ENCODE measurements at regions not wholly inside any gene's neighbourhood (a gene's known extent, or its start where the extent isn't known, plus 50 kb on each side); places are given as distances from the start of the nearest gene placed in this dataset.

GRCh38 chr5:13045897-13046551 lies 898.5 kb downstream of the DNAH5 start:
- DNase-seq: no peak
- Histone ChIP-seq H3K27me3 (no peaks in the 10 kb centered on the region), H3K36me3 (no peaks in the 10 kb centered on the region), H3K27ac (no peak overlapping the region), H3K9me3 (no peaks in the 10 kb centered on the region), H3K4me3 (no peak overlapping the region), H3K4me1 (ENCODE audit: insufficient read depth) (no peaks in the 10 kb centered on the region)
- intact Hi-C loops (cut with DNase I): no loop called here
- no peak for TF ChIP-seq POLR2A (IDR thresholded peaks at IDR 0.05)
- no peak for TF ChIP-seq EP300 (IDR thresholded peaks at IDR 0.05)
- TF ChIP-seq, protein P1, sequence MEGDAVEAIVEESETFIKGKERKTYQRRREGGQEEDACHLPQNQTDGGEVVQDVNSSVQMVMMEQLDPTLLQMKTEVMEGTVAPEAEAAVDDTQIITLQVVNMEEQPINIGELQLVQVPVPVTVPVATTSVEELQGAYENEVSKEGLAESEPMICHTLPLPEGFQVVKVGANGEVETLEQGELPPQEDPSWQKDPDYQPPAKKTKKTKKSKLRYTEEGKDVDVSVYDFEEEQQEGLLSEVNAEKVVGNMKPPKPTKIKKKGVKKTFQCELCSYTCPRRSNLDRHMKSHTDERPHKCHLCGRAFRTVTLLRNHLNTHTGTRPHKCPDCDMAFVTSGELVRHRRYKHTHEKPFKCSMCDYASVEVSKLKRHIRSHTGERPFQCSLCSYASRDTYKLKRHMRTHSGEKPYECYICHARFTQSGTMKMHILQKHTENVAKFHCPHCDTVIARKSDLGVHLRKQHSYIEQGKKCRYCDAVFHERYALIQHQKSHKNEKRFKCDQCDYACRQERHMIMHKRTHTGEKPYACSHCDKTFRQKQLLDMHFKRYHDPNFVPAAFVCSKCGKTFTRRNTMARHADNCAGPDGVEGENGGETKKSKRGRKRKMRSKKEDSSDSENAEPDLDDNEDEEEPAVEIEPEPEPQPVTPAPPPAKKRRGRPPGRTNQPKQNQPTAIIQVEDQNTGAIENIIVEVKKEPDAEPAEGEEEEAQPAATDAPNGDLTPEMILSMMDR (IDR thresholded peaks at IDR 0.05): no peak
- WGBS, 3 donors: 46 to 77% (median 49%) methylated on average over 3 of the region's 3 CpGs

- no peaks in the 10 kb centered on the region for H3K27me3 ChIP-seq
- no peaks in the 10 kb centered on the region for H3K9me3 ChIP-seq
- no peaks in the 10 kb centered on the region for H3K36me3 ChIP-seq
- no peak overlapping the region for H3K4me3 ChIP-seq
- no peak for DNase-seq
- intact Hi-C loops (cut with DNase I): no loop called here
- no peaks in the 10 kb centered on the region for H3K4me1 ChIP-seq (ENCODE audit: insufficient read depth)
- 70 to 88% (median 78%) methylated on average over 2 of the region's 2 CpGs for WGBS, 3 donors
- H3K27ac ChIP-seq: no peak overlapping the region
- no peak for TF ChIP-seq EP300 (IDR thresholded peaks at IDR 0.05)
- TF ChIP-seq, protein P1 (IDR thresholded peaks at IDR 0.05): no peak
- TF ChIP-seq POLR2A (IDR thresholded peaks at IDR 0.05): no peak
Measured at GRCh38 chr5:13034061-13034460, 910.4 kb downstream of the DNAH5 start.

DNA sequence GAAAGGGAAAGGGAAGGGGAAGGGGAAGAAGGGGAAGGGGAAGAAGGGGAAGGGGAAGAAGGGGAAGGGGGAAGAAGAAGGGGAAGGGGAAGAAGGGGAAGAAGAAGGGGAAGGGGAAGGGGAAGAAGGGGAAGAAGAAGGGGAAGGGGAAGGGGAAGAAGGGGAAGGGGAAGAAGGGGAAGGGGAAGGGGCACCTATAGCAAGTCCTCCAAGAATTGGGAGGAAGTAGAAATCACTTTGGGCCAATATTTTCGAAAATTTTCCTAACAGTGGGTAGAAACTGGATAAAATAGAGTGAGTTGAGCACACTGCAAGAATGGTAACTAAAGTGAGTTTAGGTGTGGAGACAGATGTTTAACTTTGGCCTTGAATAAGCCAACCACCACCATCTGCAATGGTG lies 915.3 kb downstream of the DNAH5 start:
- Histone ChIP-seq H3K27me3 (no peaks in the 10 kb centered on the region), H3K4me1 (ENCODE audit: insufficient read depth) (no peaks in the 10 kb centered on the region), H3K4me3 (no peak overlapping the region), H3K36me3 (no peaks in the 10 kb centered on the region), H3K9me3 (no peaks in the 10 kb centered on the region), H3K27ac (no peak overlapping the region)
- intact Hi-C loops (cut with DNase I): no loop called here
- no peak for DNase-seq
- TF ChIP-seq EP300 (IDR thresholded peaks at IDR 0.05) (no peak), POLR2A (IDR thresholded peaks at IDR 0.05) (no peak)
- TF ChIP-seq, protein P1 (IDR thresholded peaks at IDR 0.05): no peak
- WGBS, 3 donors: 38 to 47% (median 43%) methylated on average over 1 of the region's 1 CpG

DNA sequence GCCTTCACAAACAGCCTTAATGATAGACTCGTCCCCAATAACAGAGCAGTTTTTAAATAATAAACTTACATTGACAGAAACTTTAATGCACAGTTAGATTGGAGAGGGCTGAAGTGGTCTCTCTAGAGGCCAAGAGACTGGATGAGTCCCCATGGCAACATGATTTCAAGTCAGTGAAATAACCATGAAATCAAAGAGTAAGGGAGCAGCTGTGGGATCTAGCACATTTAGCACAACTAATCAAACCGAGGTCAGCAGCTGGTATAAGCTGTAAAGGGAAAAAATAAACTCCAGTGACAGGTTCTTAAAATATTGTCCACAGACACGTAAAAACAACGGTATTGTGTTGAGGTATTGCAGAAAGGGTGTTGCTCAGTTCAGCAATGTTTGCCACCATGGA lies 916.6 kb downstream of the DNAH5 start:
- Histone ChIP-seq H3K9me3 (no peaks in the 10 kb centered on the region), H3K36me3 (no peaks in the 10 kb centered on the region), H3K27me3 (no peaks in the 10 kb centered on the region), H3K27ac (no peak overlapping the region), H3K4me3 (no peak overlapping the region), H3K4me1 (ENCODE audit: insufficient read depth) (no peaks in the 10 kb centered on the region)
- TF ChIP-seq EP300 (IDR thresholded peaks at IDR 0.05): no peak
- intact Hi-C loops (cut with DNase I): no loop called here
- no peak for DNase-seq
- WGBS, 3 donors: 32 to 61% (median 33%) methylated on average over 4 of the region's 4 CpGs

GRCh38 chr5:13019729-13020128 lies 924.8 kb downstream of the DNAH5 start:
- H3K27ac ChIP-seq: no peak overlapping the region
- intact Hi-C loops (cut with DNase I): no loop called here
- no peaks in the 10 kb centered on the region for H3K27me3 ChIP-seq
- no peaks in the 10 kb centered on the region for H3K4me1 ChIP-seq (ENCODE audit: insufficient read depth)
- DNase-seq: no peak
- H3K4me3 ChIP-seq: no peak overlapping the region
- no peaks in the 10 kb centered on the region for H3K36me3 ChIP-seq
- no peaks in the 10 kb centered on the region for H3K9me3 ChIP-seq
- WGBS, 3 donors: 62 to 78% (median 74%) methylated on average over 1 of the region's 1 CpG
- TF ChIP-seq EP300 (IDR thresholded peaks at IDR 0.05): no peak
- TF ChIP-seq POLR2A (IDR thresholded peaks at IDR 0.05): no peak
- TF ChIP-seq, protein P1 (IDR thresholded peaks at IDR 0.05): no peak
